ENCODE measurements at regions not wholly inside any gene's neighbourhood (a gene's known extent, or its start where the extent isn't known, plus 50 kb on each side); places are given as distances from the start of the nearest gene placed in this dataset.
"Not testable (repeated sequence)": the region's sequence is repeated elsewhere in the genome, so short reads cannot be mapped to it uniquely, and the experiment has no call there.

DNA sequence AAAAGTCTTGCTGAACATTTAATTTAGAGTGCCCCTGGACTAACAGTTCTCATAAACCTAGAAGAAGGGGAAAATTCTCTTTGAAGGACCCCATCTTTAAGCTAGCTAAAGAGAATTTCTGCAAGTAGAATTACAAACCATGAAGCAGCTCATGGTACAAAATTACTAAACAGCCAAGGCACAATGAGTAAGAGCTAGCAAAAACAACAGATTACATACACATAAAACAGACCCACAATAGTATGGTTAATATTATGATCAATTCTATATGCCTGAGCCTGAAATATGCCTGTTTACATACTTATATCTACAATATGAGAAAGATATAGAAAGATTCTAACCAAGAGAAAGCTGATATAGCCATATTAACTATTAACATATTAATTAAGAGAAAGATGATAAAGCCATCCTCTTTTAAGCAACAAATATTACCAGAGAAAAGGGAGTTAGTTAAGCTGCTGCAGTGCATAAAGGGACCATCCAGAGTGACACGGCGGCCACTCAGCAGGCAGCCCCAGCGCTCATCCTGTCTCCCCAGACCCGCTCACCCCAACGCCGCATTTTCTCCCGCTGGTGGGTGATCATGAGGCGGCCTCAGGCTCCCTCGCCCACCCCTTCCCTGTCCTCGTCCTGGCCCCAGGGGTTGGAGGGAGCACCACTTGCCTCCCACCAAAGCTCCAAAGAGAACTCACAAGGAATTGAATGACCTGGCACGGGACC is 98.4 kb upstream of the CARMIL1 start:
- Mint-ChIP-seq H3K4me3 (no peak overlapping the region), H3K4me1 (ENCODE audit: low read depth) (peaks cover 35% of the 10 kb centered on the region), H3K27me3 (peaks cover 5% of the 10 kb centered on the region), H3K36me3 (ENCODE audit: low read depth) (no peaks in the 10 kb centered on the region), H3K27ac (no peak overlapping the region), H3K9me3 (no peaks in the 10 kb centered on the region)
- no peak for DNase-seq

DNA sequence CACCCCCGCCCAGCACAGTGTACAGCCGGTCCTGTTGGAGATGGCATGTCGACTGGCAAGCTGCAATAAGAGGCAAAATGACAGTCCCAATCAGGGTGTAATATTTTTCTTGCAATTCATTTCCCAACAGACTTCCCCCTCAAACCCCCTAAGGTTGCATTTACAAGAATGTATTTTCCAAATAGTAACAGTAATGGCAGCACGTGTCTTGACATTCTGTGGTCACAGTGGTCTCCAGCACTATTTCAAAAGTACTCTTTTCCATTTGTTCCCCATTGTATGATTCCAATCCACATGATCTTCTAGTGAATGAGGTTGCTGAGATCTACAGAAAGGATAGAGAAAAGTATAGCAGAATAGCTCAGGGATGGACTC is 97.8 kb upstream of the CARMIL1 start:
- Mint-ChIP-seq H3K27ac (no peak overlapping the region), H3K4me3 (no peak overlapping the region), H3K4me1 (ENCODE audit: low read depth) (peaks cover 36% of the 10 kb centered on the region), H3K36me3 (ENCODE audit: low read depth) (no peaks in the 10 kb centered on the region), H3K9me3 (no peaks in the 10 kb centered on the region), H3K27me3 (peaks cover 6% of the 10 kb centered on the region)
- no peak for DNase-seq

DNA sequence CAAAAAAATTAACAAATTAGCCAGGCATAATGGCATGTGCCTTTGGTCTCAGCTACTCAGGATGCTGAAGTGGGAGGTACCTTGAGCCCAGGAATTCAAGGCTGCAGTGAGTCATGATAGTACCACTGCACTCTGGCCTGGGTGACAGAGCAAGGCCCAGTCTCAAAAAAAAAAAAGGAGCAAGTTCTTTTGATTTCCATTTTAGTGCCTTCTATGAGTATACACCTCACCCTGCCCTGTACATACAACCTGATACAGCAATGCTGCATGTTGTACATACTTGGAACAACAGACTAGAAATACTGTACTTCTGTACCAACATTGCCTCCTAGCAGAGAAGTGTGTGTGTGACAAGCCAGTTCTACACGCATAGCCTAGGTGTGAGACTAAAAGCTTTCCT is 97.3 kb upstream of the CARMIL1 start:
- Mint-ChIP-seq H3K9me3 (no peaks in the 10 kb centered on the region), H3K27me3 (peaks cover 10% of the 10 kb centered on the region), H3K27ac (no peak overlapping the region), H3K4me3 (no peak overlapping the region), H3K4me1 (ENCODE audit: low read depth) (peaks cover 37% of the 10 kb centered on the region), H3K36me3 (ENCODE audit: low read depth) (no peaks in the 10 kb centered on the region)
- DNase-seq = no peak

DNA sequence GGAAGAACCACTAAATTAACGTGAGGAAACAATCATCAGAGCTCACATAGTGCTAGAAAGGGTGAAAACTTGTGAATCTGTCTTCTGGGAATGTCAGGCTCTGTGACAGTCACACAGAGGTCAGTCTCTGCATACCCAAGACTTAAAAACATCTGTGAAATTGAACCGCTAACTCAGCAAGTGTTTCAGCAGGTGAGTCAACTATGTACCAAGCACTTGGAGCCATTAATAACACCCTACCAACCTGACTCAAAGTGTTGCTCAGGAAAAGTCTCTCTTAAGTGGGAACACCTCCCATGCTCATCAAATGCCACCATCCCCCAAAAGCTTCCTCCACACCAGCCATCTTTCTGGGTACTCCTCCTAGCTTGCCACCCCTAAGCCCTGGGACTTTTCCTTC is 92.3 kb upstream of the CARMIL1 start:
- H3K27me3 Mint-ChIP-seq = peaks cover 19% of the 10 kb centered on the region
- no peak overlapping the region for H3K4me3 Mint-ChIP-seq
- no peak overlapping the region for H3K27ac Mint-ChIP-seq
- no peaks in the 10 kb centered on the region for H3K9me3 Mint-ChIP-seq
- H3K36me3 Mint-ChIP-seq (ENCODE audit: low read depth) = no peaks in the 10 kb centered on the region
- no peak for DNase-seq
- H3K4me1 Mint-ChIP-seq (ENCODE audit: low read depth) = peaks cover 12% of the 10 kb centered on the region

DNA sequence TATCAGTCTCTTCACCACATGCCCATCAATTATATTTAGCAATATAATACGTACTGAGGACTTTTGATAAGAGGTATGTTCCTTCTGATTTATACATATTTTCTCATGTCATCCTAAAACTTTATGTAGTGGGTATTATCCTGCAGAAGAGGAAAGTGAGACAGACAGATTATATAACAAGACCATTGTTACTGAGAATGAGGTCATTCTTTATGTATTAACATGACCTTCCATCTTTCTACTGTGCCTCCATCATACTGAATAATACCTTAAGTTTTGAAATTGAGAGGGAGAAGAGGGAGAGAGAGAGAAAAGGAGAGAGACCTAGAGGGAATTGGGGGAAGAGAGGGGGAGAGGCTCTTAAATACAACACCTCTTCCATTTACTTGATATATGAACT is 90.9 kb upstream of the CARMIL1 start:
- DNase-seq = no peak
- Mint-ChIP-seq H3K27me3 (peaks cover 23% of the 10 kb centered on the region), H3K9me3 (no peaks in the 10 kb centered on the region), H3K4me1 (ENCODE audit: low read depth) (peaks cover 7% of the 10 kb centered on the region), H3K36me3 (ENCODE audit: low read depth) (no peaks in the 10 kb centered on the region), H3K27ac (no peak overlapping the region), H3K4me3 (no peak overlapping the region)

DNA sequence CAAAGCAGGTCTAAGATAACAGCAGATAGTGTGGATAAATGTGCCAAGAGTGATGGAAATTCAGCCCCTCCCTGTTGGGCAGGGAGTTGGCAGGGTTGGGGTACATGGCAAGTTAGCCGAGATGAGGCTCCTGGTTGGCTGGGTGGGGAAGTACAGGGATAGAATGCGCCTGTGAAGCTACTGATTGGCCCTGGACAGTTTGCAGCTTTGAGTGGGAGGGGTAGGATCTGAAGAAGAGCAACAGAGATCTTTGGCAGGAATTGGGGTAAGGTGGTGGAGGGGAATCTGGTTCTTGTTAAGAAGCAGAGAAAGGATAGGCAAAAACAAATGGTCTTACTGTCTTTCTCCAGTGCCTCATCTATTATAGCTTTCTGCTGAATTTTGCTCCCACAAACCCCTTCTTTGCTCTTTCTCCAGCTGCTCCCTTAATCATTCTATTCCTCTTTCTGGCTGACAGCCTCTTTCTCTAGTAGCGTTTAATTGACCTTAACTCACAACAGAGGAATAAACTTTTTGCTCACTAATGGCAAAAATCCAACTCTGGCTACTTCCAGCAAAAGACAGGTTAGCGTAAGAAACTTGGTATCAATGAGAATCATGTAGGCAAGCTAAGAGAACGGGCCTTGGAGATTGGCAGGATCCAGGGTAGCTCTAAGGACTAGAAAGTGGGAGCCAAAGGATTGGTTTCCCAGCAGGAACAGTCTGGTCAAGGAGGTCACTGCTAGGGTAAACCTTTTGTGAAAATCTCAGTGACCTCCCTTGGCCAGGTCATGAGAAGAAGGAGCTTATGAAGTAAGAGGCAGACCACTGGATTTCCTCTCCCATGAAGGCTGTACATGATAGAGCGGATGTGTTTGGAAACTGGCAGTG is 86.3 kb upstream of the CARMIL1 start:
- Mint-ChIP-seq H3K27me3 (peaks cover 13% of the 10 kb centered on the region), H3K27ac (no peak overlapping the region), H3K36me3 (ENCODE audit: low read depth) (no peaks in the 10 kb centered on the region), H3K4me3 (no peak overlapping the region), H3K9me3 (no peaks in the 10 kb centered on the region), H3K4me1 (ENCODE audit: low read depth) (no peaks in the 10 kb centered on the region)
- no peak for DNase-seq

DNA sequence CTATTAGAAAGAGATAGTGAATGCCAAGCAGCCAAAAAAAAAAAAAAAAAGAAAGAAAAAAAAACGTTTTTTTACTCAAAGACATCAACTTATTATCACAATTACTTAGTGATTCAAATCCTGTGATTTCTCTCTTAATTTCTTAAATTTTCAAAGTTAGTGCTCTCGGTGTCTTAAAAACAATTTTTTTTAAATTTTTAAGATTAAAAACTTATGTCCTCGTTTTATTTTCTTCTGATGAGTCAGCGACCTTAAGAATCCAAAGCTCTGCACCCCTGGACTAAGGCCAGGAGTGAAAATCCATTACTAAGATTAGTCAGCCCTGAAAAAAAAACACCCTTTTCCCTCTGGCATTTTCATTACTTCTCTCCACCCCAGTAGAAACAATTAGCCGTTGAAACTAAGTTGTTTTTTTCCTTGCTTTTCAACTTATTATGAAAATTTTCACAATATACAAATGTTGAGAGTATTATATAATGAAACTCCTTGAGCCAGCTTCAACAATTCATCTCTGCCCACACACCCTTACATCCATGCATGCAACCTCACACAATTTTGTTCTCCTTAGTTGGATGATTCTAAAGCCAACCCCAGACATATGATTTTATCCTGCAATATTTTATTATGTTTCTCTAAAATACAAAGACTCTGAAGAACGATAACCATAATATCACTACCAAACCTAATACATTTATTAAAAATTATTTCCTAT is 85.6 kb upstream of the CARMIL1 start:
- H3K27me3 Mint-ChIP-seq = peaks cover 8% of the 10 kb centered on the region
- H3K27ac Mint-ChIP-seq = no peak overlapping the region
- no peaks in the 10 kb centered on the region for H3K4me1 Mint-ChIP-seq (ENCODE audit: low read depth)
- H3K4me3 Mint-ChIP-seq = no peak overlapping the region
- H3K36me3 Mint-ChIP-seq (ENCODE audit: low read depth) = no peaks in the 10 kb centered on the region
- DNase-seq = no peak
- H3K9me3 Mint-ChIP-seq = no peaks in the 10 kb centered on the region

DNA sequence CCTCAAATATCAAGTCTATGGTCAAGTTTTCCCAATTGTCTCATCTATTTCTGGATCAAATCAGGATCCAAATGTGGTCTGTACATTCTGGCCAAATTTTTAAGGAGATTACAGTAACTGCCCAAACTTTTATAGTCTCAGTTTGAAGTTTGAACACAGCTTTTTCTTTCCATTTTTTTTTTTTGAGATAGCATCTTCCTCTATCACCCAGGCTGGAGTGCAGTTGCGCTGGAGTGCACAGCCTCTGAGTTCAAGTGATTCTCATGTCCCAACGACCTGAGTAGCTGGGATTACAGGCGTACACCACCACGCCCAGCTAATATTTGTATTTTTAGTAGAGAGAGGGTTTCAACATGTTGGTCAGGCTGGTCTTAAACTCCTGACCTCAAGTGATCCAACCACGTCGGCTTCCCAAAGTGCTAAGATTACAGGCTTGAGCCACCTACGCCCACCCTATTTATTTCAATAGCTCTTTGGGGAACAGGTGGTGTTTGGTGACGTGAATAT is 84.9 kb upstream of the CARMIL1 start:
- no peaks in the 10 kb centered on the region for H3K36me3 Mint-ChIP-seq (ENCODE audit: low read depth)
- H3K27ac Mint-ChIP-seq = no peak overlapping the region
- H3K4me3 Mint-ChIP-seq = no peak overlapping the region
- H3K9me3 Mint-ChIP-seq = no peaks in the 10 kb centered on the region
- no peaks in the 10 kb centered on the region for H3K4me1 Mint-ChIP-seq (ENCODE audit: low read depth)
- peaks cover 4% of the 10 kb centered on the region for H3K27me3 Mint-ChIP-seq
- no peak for DNase-seq

DNA sequence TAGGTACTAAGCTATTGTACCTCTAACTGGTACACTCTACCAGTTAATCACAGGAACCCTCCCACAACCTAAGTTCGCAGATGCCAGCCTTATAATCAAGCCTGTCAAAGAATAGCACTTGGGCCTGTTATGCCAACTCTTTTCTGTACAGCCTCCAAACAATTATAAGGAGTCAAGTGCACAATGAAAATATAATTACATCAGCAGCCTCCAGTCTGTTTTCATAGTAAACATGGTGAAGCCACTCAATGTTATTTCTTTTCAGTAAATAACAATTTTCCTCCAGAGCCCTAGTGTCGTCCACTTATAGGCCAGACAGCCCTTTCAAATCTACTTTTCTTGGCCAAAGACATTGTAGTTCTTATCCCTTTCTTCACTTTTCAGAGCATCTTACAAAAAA is 82.7 kb upstream of the CARMIL1 start:
- Mint-ChIP-seq H3K27ac (no peak overlapping the region), H3K4me1 (ENCODE audit: low read depth) (no peaks in the 10 kb centered on the region), H3K4me3 (no peak overlapping the region), H3K36me3 (ENCODE audit: low read depth) (no peaks in the 10 kb centered on the region), H3K9me3 (no peaks in the 10 kb centered on the region), H3K27me3 (peaks cover 4% of the 10 kb centered on the region)
- no peak for DNase-seq

DNA sequence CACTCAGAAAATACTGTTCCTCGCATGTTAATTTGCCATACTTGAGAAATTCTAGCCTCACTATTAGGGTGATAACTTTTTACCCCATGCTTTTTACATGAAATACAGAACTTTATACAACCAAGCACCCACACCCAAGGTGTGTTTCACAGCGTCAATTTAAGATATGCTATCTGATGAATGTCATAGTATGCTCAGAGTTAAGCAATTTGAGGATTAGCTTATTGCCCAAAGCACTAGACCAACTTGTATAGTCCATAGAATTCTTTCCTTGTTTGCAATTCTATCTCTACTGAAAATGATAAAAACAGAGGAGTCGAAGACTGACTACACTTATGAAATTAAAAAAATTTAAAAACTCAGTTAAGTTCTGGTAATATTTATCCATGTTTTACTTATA is 82.1 kb upstream of the CARMIL1 start:
- Mint-ChIP-seq H3K27ac (no peak overlapping the region), H3K9me3 (no peaks in the 10 kb centered on the region), H3K27me3 (peaks cover 4% of the 10 kb centered on the region), H3K4me3 (no peak overlapping the region), H3K4me1 (ENCODE audit: low read depth) (no peaks in the 10 kb centered on the region), H3K36me3 (ENCODE audit: low read depth) (no peaks in the 10 kb centered on the region)
- no peak for DNase-seq

DNA sequence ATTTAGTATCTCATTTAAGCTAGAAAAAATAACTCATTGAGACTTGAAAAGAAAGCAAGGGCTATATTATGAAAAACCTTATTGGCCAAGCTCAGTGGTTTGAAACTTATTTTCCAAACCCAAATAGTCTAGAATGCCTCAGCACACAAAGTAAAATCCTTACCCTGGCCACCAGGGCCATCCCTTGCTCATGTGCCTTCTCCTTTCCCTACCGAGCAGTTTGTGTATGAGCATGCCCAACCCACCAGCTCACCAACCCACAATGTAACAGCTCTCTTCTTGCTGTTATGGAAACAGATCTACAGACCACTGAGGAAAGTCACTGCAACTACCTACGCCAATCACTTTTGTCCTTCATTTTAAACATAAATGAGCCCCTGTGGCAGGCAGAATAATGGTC is 79.6 kb upstream of the CARMIL1 start:
- Mint-ChIP-seq H3K4me3 (no peak overlapping the region), H3K36me3 (ENCODE audit: low read depth) (no peaks in the 10 kb centered on the region), H3K27ac (no peak overlapping the region), H3K9me3 (no peaks in the 10 kb centered on the region), H3K27me3 (peaks cover 3% of the 10 kb centered on the region), H3K4me1 (ENCODE audit: low read depth) (no peaks in the 10 kb centered on the region)
- DNase-seq = no peak

DNA sequence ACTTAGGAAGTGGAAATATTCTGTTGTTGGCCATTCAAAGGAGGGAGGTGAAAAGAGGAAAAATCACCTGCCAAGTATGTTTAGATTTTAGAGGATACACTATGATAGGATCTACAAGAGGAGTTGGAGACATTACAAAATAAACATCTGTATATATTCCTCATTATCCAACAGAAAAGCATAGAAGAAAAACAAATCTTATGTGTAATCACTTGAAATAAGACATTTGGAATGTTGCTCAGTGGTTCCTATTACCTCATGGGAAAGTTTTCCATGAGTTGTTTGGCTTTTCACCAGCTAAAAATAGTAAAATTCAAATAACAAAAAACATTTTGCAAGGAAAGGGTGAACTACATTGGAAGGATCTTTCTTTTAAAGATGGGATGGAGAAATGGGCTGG is 76.7 kb upstream of the CARMIL1 start:
- Mint-ChIP-seq H3K27ac (no peak overlapping the region), H3K27me3 (peaks cover 9% of the 10 kb centered on the region), H3K4me3 (no peak overlapping the region), H3K4me1 (ENCODE audit: low read depth) (no peaks in the 10 kb centered on the region), H3K9me3 (no peaks in the 10 kb centered on the region), H3K36me3 (ENCODE audit: low read depth) (no peaks in the 10 kb centered on the region)
- DNase-seq = no peak

DNA sequence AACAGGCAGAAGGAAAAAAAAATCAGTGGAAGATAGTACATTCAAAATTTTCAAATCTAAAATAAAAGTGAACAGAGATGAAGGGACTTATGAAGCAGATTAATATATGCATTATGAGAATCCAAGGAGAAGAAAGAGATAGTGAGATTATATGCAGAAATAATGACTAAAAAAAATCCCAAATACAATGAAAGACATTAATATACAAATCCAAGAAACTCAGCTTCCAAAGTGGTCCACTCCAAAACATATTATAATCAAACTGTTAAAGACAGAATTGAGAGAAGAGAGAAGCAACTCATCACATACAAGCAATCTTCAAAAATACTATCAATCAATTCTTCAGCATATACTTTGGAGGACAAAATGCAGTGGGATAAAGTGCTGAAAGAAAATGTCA is 73.5 kb upstream of the CARMIL1 start:
- no peak for DNase-seq
- Mint-ChIP-seq H3K9me3 (peaks cover 5% of the 10 kb centered on the region), H3K36me3 (ENCODE audit: low read depth) (no peaks in the 10 kb centered on the region), H3K27me3 (peaks cover 12% of the 10 kb centered on the region), H3K4me3 (no peak overlapping the region), H3K4me1 (ENCODE audit: low read depth) (no peaks in the 10 kb centered on the region), H3K27ac (no peak overlapping the region)

DNA sequence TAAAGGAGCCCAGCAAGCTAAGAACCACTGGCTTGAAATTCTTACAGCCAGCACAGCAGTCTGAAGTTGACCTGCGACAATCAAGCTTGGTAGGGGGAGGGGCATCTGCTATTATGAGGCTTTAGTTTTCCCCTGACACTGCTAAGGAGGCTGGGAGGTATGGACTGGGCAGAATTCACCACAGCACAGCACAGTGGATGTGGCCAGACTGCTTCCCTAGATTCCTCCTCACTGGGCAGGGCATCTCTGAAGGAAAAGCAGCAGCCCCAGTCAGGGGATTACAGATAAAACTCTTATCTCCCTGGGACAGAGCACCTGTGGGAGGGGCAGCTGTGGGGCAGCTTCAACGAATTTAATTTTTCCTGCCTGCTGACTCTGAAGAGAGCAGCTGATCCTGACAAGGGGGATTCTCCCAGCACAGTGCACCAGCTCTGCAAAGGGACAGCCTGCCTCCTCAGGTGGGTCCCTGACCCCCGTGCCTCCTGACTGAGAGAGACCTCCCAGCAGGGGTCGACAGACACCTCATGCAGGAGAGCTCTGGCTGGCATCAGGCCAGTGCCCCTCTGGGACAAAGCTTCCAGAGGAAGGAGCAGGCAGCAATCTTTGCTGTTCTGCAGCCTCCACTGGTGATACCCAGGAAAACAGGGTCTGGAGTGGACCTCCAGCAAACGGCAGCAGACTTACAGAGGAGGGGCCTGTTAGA is 71.6 kb upstream of the CARMIL1 start:
- H3K27ac Mint-ChIP-seq; DNase-seq; H3K4me1 Mint-ChIP-seq (ENCODE audit: low read depth); H3K9me3 Mint-ChIP-seq; H3K36me3 Mint-ChIP-seq (ENCODE audit: low read depth); H3K4me3 Mint-ChIP-seq: not testable (repeated sequence)
- peaks cover 12% of the 10 kb centered on the region for H3K27me3 Mint-ChIP-seq
